Left lung (tissue), 4 donors: ENCODE measurements at regions not wholly inside any gene's neighbourhood (a gene's known extent, or its start where the extent isn't known, plus 50 kb on each side); places are given as distances from the start of the nearest gene placed in this dataset.
A peak's percentile ranks its signal among the peaks of the same experiment; 100 is the strongest.

ENCODE experiments used
- ATAC-seq: fragments of 200-7000 bp; cut with Tn5 transposase; one replicate; pipeline ENCODE4 v1.9.1; 2020; ENCODE audit warnings: moderate library complexity
- DNase-seq, 4 donors: peaks; one replicate each; pipeline ENCODE4 v3.0.0-alpha.2; 2013 to 2020
- H3K27ac ChIP-seq, 2 donors: fragments of 200-600 bp; sonication (generic) in 1 of 2; one replicate each; pipeline versions ENCODE4 v1.5.0 to v1.8.0; 2020 to 2021
- H3K27me3 ChIP-seq, 2 donors: fragments of 200-600 bp; sonication (generic) in 1 of 2; one replicate each; pipeline versions ENCODE4 v1.5.0 to v1.8.0; 2020 to 2021
- H3K36me3 ChIP-seq, 2 donors: fragments of 200-600 bp; sonication (generic) in 1 of 2; one replicate each; pipeline versions ENCODE4 v1.5.0 to v1.8.0; 2020 to 2021
- H3K4me1 ChIP-seq, 2 donors: fragments of 200-600 bp; one replicate each; pipeline ENCODE4 v1.8.0; 2021
- H3K4me3 ChIP-seq, 2 donors: fragments of 200-600 bp; sonication (generic) in 1 of 2; one replicate each; pipeline versions ENCODE4 v1.5.0 to v1.8.0; 2020 to 2021; ENCODE audit warnings: mild to moderate bottlenecking in 1 of 2
- H3K9me3 ChIP-seq, 2 donors: fragments of 200-600 bp; sonication (generic) in 1 of 2; one replicate each; pipeline versions ENCODE4 v1.5.0 to v1.8.0; 2020 to 2021
- intact Hi-C, 2 donors: fragments of 100-400 bp; cut with DNase I; formaldehyde crosslinking; loops; one replicate each; pipeline versions ENCODE4 v1.11.2 to v1.14.2; 2022
- TF ChIP-seq, protein P1 (sequence below), 2 donors: fragments of 200-600 bp; sonication (generic) in 1 of 2; IDR thresholded peaks; one replicate each; pipeline versions ENCODE4 v1.5.0 to v1.8.0; 2021; ENCODE audit warnings: antibody characterized with exemption in 2 of 2
- donor health status: DM: no; HTN: yes; CAD: no.
- donor health status: DM: no; HTN: no; CAD: no.

- no peak overlapping the region for H3K27ac ChIP-seq
- DNase-seq, result no peak
- H3K9me3 ChIP-seq, result no peaks in the 10 kb centered on the region
- no peaks in the 10 kb centered on the region for H3K4me1 ChIP-seq
- intact Hi-C loops, result no loop called here
- TF ChIP-seq, protein P1, sequence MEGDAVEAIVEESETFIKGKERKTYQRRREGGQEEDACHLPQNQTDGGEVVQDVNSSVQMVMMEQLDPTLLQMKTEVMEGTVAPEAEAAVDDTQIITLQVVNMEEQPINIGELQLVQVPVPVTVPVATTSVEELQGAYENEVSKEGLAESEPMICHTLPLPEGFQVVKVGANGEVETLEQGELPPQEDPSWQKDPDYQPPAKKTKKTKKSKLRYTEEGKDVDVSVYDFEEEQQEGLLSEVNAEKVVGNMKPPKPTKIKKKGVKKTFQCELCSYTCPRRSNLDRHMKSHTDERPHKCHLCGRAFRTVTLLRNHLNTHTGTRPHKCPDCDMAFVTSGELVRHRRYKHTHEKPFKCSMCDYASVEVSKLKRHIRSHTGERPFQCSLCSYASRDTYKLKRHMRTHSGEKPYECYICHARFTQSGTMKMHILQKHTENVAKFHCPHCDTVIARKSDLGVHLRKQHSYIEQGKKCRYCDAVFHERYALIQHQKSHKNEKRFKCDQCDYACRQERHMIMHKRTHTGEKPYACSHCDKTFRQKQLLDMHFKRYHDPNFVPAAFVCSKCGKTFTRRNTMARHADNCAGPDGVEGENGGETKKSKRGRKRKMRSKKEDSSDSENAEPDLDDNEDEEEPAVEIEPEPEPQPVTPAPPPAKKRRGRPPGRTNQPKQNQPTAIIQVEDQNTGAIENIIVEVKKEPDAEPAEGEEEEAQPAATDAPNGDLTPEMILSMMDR (IDR thresholded peaks at IDR 0.05), result no peak
- ATAC-seq, result no peak
- no peak overlapping the region for H3K4me3 ChIP-seq
- no peaks in the 10 kb centered on the region for H3K27me3 ChIP-seq
- H3K36me3 ChIP-seq, result no peaks in the 10 kb centered on the region
These were observed 452.2 kb downstream of the TSHZ3 start for GRCh38 chr19:30897034-30897433.

GRCh38 chr19:30896554-30896953, 452.7 kb downstream of the TSHZ3 start:
- Histone ChIP-seq H3K27ac (no peak overlapping the region), H3K4me3 (no peak overlapping the region), H3K9me3 (no peaks in the 10 kb centered on the region), H3K4me1 (no peaks in the 10 kb centered on the region), H3K36me3 (no peaks in the 10 kb centered on the region), H3K27me3 (no peaks in the 10 kb centered on the region)
- intact Hi-C loops, result no loop called here
- DNase-seq, result peak in 1 of 4 donors; percentile 27
- TF ChIP-seq, protein P1 (IDR thresholded peaks at IDR 0.05), result no peak
- no peak for ATAC-seq

GRCh38 chr19:30895946-30896345, 453.3 kb downstream of the TSHZ3 start:
- intact Hi-C loops, result no loop called here
- Histone ChIP-seq H3K4me1 (no peaks in the 10 kb centered on the region), H3K9me3 (no peaks in the 10 kb centered on the region), H3K27ac (no peak overlapping the region), H3K27me3 (no peaks in the 10 kb centered on the region), H3K36me3 (no peaks in the 10 kb centered on the region), H3K4me3 (no peak overlapping the region)
- ATAC-seq (no peak), DNase-seq (no peak)
- TF ChIP-seq, protein P1 (IDR thresholded peaks at IDR 0.05), result no peak

- Histone ChIP-seq H3K9me3 (no peaks in the 10 kb centered on the region), H3K27ac (no peak overlapping the region), H3K36me3 (no peaks in the 10 kb centered on the region), H3K4me1 (no peaks in the 10 kb centered on the region), H3K27me3 (no peaks in the 10 kb centered on the region), H3K4me3 (no peak overlapping the region)
- TF ChIP-seq, protein P1 (IDR thresholded peaks at IDR 0.05), result no peak
- ATAC-seq (no peak), DNase-seq (no peak)
- intact Hi-C loops, result no loop called here
These were observed 458.2 kb downstream of the TSHZ3 start for GRCh38 chr19:30891051-30891450.

DNA sequence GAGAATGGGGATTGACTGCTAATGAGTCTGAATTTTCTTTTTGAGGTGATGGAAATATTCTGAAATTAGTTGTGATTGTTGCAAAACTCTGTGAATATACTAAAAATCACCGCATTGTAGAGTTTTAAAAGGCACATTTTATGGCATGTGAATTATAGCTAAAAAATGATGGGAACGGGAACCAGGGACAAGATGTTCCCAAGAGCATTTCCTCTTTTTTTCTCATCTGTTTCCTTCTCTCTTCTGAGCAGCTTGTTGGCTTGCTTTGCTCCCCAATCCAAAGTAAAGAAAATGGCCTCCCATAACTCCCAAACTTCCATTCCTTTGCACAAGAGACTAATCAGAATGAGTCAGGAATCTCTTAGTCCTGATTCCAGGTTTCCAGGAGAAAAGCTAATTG, 459.2 kb downstream of the TSHZ3 start:
- DNase-seq (no peak), ATAC-seq (no peak)
- intact Hi-C loops, result no loop called here
- H3K9me3 ChIP-seq, result no peaks in the 10 kb centered on the region
- TF ChIP-seq, protein P1 (IDR thresholded peaks at IDR 0.05), result no peak
- no peak overlapping the region for H3K4me3 ChIP-seq
- H3K27ac ChIP-seq, result no peak overlapping the region
- no peaks in the 10 kb centered on the region for H3K4me1 ChIP-seq
- no peaks in the 10 kb centered on the region for H3K36me3 ChIP-seq
- no peaks in the 10 kb centered on the region for H3K27me3 ChIP-seq
